GM23248 (cell line): ENCODE measurements at regions not wholly inside any gene's neighbourhood (a gene's known extent, or its start where the extent isn't known, plus 50 kb on each side); places are given as distances from the start of the nearest gene placed in this dataset.
A peak's percentile ranks its signal among the peaks of the same experiment; 100 is the strongest.

Source experiments
- DNase-seq: peaks from one replicate; pipeline ENCODE4 v3.0.0-alpha.2; 2015
- H2AFZ ChIP-seq: fragments of 200-600 bp; sonication (generic); 2 replicates; pipeline ENCODE4 v1.6.1; 2016; ENCODE audit warnings: antibody characterized with exemption
- H3F3A ChIP-seq: fragments of 200-600 bp; sonication (generic); 2 replicates; pipeline ENCODE4 v1.6.1; 2016; ENCODE audit warnings: mild to moderate bottlenecking, antibody characterized with exemption, mixed run types; ENCODE audit not compliant: insufficient read depth
- H3K27ac ChIP-seq: fragments of 200-600 bp; sonication (generic); 2 replicates; pipeline ENCODE4 v1.5.1; 2016; ENCODE audit warnings: mild to moderate bottlenecking
- H3K27me3 ChIP-seq: fragments of 200-600 bp; sonication (generic); replicated peaks from 2 replicates; pipeline ENCODE4 v1.6.1; 2016; ENCODE audit warnings: mild to moderate bottlenecking; ENCODE audit not compliant: insufficient read depth
- H3K36me3 ChIP-seq: fragments of 200-600 bp; sonication (generic); 2 replicates; pipeline ENCODE4 v1.6.1; 2016; ENCODE audit warnings: low read depth, mild to moderate bottlenecking
- H3K4me1 ChIP-seq: fragments of 200-600 bp; sonication (generic); 2 replicates; pipeline ENCODE4 v1.6.1; 2016; ENCODE audit warnings: mild to moderate bottlenecking; ENCODE audit not compliant: insufficient read depth
- H3K4me2 ChIP-seq: fragments of 200-600 bp; sonication (generic); one replicate; pipeline ENCODE4 v1.6.1; 2016; ENCODE audit warnings: mild to moderate bottlenecking; ENCODE audit not compliant: unreplicated experiment
- H3K4me3 ChIP-seq: fragments of 200-600 bp; sonication (generic); 2 replicates; pipeline ENCODE4 v1.5.1; 2016; ENCODE audit warnings: mild to moderate bottlenecking
- H3K79me2 ChIP-seq: fragments of 200-600 bp; sonication (generic); 2 replicates; pipeline ENCODE4 v1.6.1; 2016; ENCODE audit warnings: mild to moderate bottlenecking; ENCODE audit not compliant: insufficient read depth
- H3K9ac ChIP-seq: fragments of 200-600 bp; sonication (generic); 2 replicates; pipeline ENCODE4 v1.6.1; 2016; ENCODE audit warnings: mild to moderate bottlenecking
- H3K9me2 ChIP-seq: fragments of 200-600 bp; sonication (generic); 2 replicates; pipeline ENCODE4 v1.6.1; 2016; ENCODE audit warnings: mixed run types, mild to moderate bottlenecking, moderate library complexity; ENCODE audit not compliant: insufficient read depth
- H3K9me3 ChIP-seq: fragments of 200-600 bp; sonication (generic); one replicate; pipeline ENCODE4 v1.6.1; 2017; ENCODE audit warnings: low read depth
- H4K20me1 ChIP-seq: fragments of 200-600 bp; sonication (generic); 2 replicates; pipeline ENCODE4 v1.6.0; 2016; ENCODE audit not compliant: insufficient read depth
- EZH2 ChIP-seq: fragments of 200-600 bp; sonication (generic); IDR thresholded peaks from 2 replicates; pipeline ENCODE4 v1.6.1; 2018; ENCODE audit warnings: antibody characterized with exemption, mild to moderate bottlenecking; ENCODE audit not compliant: insufficient read depth, poor library complexity, severe bottlenecking
- EZH2phosphoT487 ChIP-seq: fragments of 200-600 bp; sonication (generic); IDR thresholded peaks from 2 replicates; pipeline ENCODE4 v1.6.1; 2018; ENCODE audit warnings: antibody characterized with exemption, moderate library complexity, mild to moderate bottlenecking, low read depth; ENCODE audit not compliant: insufficient read depth
- WGBS, 2 experiments: methylation state at CpG; one replicate each; pipeline ENCODE4 v1.1.6; 2015 to 2017; ENCODE audit warnings: low lambda C conversion rate in 2 of 2, low coverage in 1 of 2; ENCODE audit errors: missing lambda C conversion rate in 2 of 2; 5-methylcytosine and 5-hydroxymethylcytosine counted together
- in situ Hi-C: fragments of 300-500 bp; cut with MboI; formaldehyde crosslinking; loops from 2 replicates; pipeline ENCODE4 v1.15.0; 2020

DNA sequence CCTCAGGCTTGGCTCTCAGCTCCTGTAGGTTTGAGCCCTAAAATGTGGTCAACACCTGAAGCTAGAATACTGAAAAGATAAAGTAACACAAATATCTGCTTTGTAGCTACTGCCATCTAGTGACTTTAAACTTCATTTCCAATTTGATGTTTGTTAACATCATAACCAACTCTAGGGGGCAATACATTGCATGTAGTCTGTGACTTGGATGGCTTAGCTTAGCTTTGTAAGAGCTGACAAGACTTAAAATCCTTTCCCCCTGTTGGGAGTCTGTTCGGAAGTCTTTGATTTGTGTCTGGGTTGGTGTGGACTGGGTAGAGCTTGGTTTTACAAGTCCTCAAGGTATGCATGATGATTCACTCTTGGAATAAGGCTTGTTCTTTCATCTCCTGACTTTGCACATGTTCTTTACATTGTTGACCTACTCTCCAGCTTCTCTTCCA, 51.7 kb downstream of the SCN11A start:
- no peak overlapping the region for H3K9ac ChIP-seq
- peak; percentile 83 for DNase-seq
- 0% methylated on average over 1 of the region's 1 CpG for WGBS, 2 experiments
- H3K9me2 ChIP-seq, result no peaks in the 10 kb centered on the region
- H3K27ac ChIP-seq, result no peak overlapping the region
- in situ Hi-C loops, result no loop called here
- H3F3A ChIP-seq, result 0 out of 2 replicates have a peak, but pooled peaks cover 3% of the 10 kb centered on the region
- H3K4me1 ChIP-seq, result no peaks in the 10 kb centered on the region
- no peak overlapping the region for H3K4me2 ChIP-seq
- H2AFZ ChIP-seq, result no peak overlapping the region
- H3K27me3 ChIP-seq, result no peaks in the 10 kb centered on the region
- H3K4me3 ChIP-seq, result no peak overlapping the region
- TF ChIP-seq EZH2phosphoT487 (no peak), EZH2 (no peak)
- no peaks in the 10 kb centered on the region for H3K36me3 ChIP-seq
- H4K20me1 ChIP-seq, result no peaks in the 10 kb centered on the region
- H3K79me2 ChIP-seq, result no peaks in the 10 kb centered on the region
- no peaks in the 10 kb centered on the region for H3K9me3 ChIP-seq

DNA sequence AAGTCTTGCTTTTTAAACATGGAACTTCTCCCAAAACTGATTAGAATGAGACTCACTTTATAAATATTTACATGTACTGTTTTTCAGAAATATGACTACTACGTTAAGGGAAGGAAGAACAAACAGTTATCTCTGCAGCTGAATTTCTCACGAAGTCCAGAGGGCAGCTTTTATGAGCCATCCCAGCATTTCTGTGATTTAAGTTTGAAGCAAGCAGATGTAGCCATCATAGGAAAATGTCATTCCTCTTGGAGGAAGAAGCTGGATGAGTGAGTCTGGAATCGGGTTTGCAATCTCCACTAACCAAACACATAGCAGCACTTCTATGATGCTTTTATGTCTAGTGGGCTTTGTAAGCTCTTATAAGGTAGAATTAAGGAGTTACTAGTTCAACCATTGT, 53.7 kb downstream of the SCN11A start:
- Histone ChIP-seq H3K9me3 (no peaks in the 10 kb centered on the region), H3K9me2 (no peaks in the 10 kb centered on the region), H3F3A (peaks cover 3% of the 10 kb centered on the region; the same call in 1 of the 2 replicates), H3K27me3 (no peaks in the 10 kb centered on the region), H3K9ac (no peak overlapping the region), H3K27ac (no peak overlapping the region), H4K20me1 (no peaks in the 10 kb centered on the region), H3K4me1 (peaks cover under 1% of the 10 kb centered on the region; the same call in 1 of the 2 replicates), H3K36me3 (no peaks in the 10 kb centered on the region), H3K4me2 (no peak overlapping the region), H3K4me3 (no peak overlapping the region), H3K79me2 (no peaks in the 10 kb centered on the region), H2AFZ (no peak overlapping the region)
- no peak for DNase-seq
- in situ Hi-C loops, result loop anchor here (10.0 kb wide), 1 partner anchor 473 kb away; no protein-coding TSS in a partner anchor
- TF ChIP-seq EZH2phosphoT487 (no peak), EZH2 (no peak)
- 67 to 70% methylated on average over 3 of the region's 3 CpGs for WGBS, 2 experiments

DNA sequence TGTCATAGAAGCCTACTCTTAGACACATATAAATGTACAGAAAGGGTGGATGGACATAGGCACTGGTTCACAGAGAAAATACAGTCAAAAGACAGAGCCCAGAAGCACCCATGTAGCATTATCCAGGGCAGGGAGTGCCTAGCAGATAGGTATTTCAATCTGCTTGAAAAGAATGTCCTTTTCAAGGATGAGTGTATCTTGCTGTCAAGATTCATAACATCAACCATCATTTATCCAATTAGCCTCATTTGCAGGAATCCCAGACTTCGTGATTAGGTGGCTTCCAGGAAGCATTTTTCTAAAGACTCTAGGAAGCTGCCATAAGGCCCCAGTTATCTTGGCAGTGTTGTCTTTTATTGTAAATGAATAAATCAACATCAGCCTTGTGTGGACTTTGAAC, 55.6 kb downstream of the SCN11A start:
- Histone ChIP-seq H3K27me3 (no peaks in the 10 kb centered on the region), H3K4me2 (no peak overlapping the region), H3K9me2 (no peaks in the 10 kb centered on the region), H3K9me3 (no peaks in the 10 kb centered on the region), H3K4me3 (no peak overlapping the region), H3K27ac (no peak overlapping the region), H2AFZ (no peak overlapping the region), H3K4me1 (peaks cover 14% of the 10 kb centered on the region), H4K20me1 (no peaks in the 10 kb centered on the region), H3K79me2 (no peaks in the 10 kb centered on the region), H3K9ac (no peak overlapping the region), H3F3A (peaks cover 16% of the 10 kb centered on the region), H3K36me3 (no peaks in the 10 kb centered on the region)
- TF ChIP-seq EZH2phosphoT487, result no peak
- no peak for TF ChIP-seq EZH2
- no peak for DNase-seq
- in situ Hi-C loops, result loop anchor here (10.0 kb wide), 1 partner anchor 471 kb away; no protein-coding TSS in a partner anchor
- 79 to 88% methylated on average over 1 of the region's 1 CpG for WGBS, 2 experiments

DNA sequence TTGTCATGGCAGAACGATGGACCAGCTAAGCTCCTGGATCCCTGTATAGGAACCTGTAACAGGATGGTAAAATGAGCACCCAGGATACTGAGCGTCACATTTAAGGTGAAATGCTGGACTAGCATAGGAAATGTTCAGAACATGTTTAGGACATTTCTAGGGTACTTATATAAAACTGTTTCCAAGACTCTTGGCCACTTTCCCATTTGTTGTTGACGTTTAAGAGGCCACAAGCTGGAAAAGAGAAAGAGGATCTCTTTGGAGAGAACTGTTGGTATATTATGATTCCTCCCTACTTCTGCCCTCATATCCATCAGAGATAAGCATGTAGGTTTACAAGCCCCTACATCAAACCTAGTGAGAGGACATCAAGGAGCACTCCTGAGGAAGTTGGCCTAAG, 57.5 kb downstream of the SCN11A start:
- Histone ChIP-seq H3K4me1 (peaks cover 30% of the 10 kb centered on the region), H3K27ac (no peak overlapping the region), H2AFZ (no peak overlapping the region), H3K4me3 (no peak overlapping the region), H4K20me1 (no peaks in the 10 kb centered on the region), H3K9me2 (no peaks in the 10 kb centered on the region), H3F3A (peaks cover 16% of the 10 kb centered on the region), H3K79me2 (no peaks in the 10 kb centered on the region), H3K4me2 (no peak overlapping the region), H3K9ac (no peak overlapping the region), H3K9me3 (no peaks in the 10 kb centered on the region), H3K27me3 (no peaks in the 10 kb centered on the region), H3K36me3 (no peaks in the 10 kb centered on the region)
- 72 to 76% methylated on average over 3 of the region's 3 CpGs for WGBS, 2 experiments
- TF ChIP-seq EZH2 (no peak), EZH2phosphoT487 (no peak)
- DNase-seq, result no peak
- in situ Hi-C loops, result loop anchor here (10.0 kb wide), 1 partner anchor 469 kb away; no protein-coding TSS in a partner anchor
